ENCODE measurements at regions not wholly inside any gene's neighbourhood (a gene's known extent, or its start where the extent isn't known, plus 50 kb on each side); places are given as distances from the start of the nearest gene placed in this dataset.
A peak's percentile ranks its signal among the peaks of the same experiment; 100 is the strongest.

- no peak for TF ChIP-seq CTCF (IDR thresholded peaks at IDR 0.05; ENCODE audit: low read depth, low read length)
- no peak for DNase-seq (ENCODE audit: extremely low read depth, low read depth)
These were observed 236.6 kb upstream of the PDE10A start for GRCh38 chr6:165899611-165900010.

DNA sequence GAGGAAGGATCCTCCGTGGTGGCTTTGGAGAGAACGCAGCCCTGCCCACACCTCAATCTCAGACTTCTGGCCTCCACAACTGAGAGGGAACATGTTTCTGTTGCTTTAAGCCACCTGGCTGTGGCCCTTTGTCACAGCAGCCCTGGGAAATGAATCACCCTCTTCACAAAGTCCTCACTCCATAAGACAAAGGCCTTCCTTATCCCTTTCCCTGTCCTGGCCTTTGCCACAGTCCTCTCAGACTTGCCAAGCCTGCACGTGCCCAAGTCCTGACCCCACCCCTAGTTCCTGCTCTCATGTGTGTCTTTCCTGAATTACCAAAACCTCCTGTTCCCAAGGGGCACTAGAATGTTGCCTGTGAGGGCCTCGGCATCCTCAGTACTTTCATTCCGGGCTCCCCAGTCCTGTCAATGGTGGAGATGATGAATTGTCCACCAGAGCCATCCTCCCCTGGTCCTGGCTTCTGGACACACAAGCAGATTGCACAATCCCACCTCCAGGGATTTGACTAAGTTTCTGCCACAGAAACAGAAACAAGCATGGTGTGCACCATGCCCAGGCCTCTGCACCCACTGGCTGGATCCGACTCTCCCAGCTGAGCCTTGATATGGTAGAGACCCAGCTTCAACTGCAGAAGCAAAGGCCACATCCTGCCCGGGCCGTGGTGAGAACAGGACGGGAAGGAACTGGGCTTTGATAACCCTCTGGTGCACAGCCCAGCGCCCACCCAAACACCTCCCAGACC lies 232.6 kb upstream of the PDE10A start:
- TF ChIP-seq CTCF (IDR thresholded peaks at IDR 0.05; ENCODE audit: low read depth, low read length): no peak
- DNase-seq (ENCODE audit: extremely low read depth, low read depth): no peak

- no peak for DNase-seq (ENCODE audit: extremely low read depth, low read depth)
These were observed 231.3 kb upstream of the PDE10A start for GRCh38 chr6:165894171-165894825.

GRCh38 chr6:165893431-165893830 lies 230.4 kb upstream of the PDE10A start:
- TF ChIP-seq CTCF (IDR thresholded peaks at IDR 0.05; ENCODE audit: low read depth, low read length): no peak
- no peak for DNase-seq (ENCODE audit: extremely low read depth, low read depth)

More at GRCh38 chr6:165894171-165894825, 231.3 kb upstream of the PDE10A start:
- TF ChIP-seq CTCF (IDR thresholded peaks at IDR 0.05; ENCODE audit: low read depth, low read length): no peak

GRCh38 chr6:165891320-165891719 lies 228.3 kb upstream of the PDE10A start:
- no peak for DNase-seq (ENCODE audit: extremely low read depth, low read depth)
- no peak; the same call in 1 of the 2 replicates for TF ChIP-seq CTCF (IDR thresholded peaks at IDR 0.05; ENCODE audit: low read depth, low read length)

DNA sequence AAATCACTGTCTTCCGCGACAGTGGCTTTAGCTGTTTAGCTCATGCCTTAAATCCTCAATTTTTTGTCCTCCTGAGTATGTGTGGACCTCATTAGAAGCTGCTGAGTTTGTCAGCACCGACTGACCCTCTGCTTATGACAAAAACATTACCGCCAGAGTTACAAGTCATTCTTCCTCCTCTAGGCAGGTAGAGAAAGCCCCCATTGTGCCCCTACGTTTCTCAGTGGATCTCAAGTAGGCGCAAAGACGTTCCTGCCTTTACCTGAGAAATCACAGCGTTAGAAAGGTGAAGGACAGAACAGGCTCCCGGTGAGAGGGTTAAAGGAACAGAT lies 227.3 kb upstream of the PDE10A start:
- no peak for TF ChIP-seq CTCF (IDR thresholded peaks at IDR 0.05; ENCODE audit: low read depth, low read length)
- DNase-seq (ENCODE audit: extremely low read depth, low read depth): no peak

DNA sequence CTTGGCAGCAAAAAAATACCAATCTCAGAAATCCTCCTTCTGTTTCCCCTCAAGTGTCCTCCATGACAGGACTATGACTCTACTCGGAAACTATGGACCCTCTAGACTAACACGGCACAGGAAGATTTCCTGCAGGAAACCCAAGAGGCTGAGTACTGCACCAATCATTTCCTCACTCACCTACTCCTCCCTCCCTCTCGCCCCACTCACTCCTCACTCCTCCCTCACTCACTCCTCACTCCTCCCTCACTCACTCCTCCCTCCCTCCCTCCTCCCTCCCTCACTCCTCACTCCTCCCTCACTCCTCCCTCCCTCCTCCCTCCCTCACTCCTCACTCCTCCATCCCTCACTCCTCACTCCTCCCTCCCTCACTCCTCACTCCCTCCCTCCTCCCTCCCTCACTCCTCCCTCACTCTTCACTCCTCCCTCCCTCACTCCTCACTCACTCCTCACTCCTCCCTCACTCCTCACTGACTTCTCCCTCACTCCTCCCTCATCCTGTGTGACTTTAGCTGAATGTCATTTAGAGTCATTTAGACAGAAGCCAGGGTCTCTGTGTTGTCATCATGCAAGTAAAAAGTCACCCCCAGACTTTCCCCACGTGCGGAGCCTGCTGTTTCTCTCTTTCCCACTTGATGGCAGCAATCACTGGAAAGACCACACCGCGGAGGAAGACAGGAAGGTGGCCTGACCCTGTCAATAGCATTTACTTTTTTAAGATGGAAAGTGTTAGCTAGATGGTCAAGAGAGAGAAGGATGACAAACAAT lies 226.8 kb upstream of the PDE10A start:
- peak; percentile 82 for TF ChIP-seq CTCF (IDR thresholded peaks at IDR 0.05; ENCODE audit: low read depth, low read length)
- no peak for DNase-seq (ENCODE audit: extremely low read depth, low read depth)
